VCaP (cell line): ENCODE measurements at regions not wholly inside any gene's neighbourhood (a gene's known extent, or its start where the extent isn't known, plus 50 kb on each side); places are given as distances from the start of the nearest gene placed in this dataset.

Experiments
- H3K27ac ChIP-seq: fragments of 450-650 bp; 2 replicates; pipeline ENCODE4 v1.5.1; 2017
- CTCF ChIP-seq: fragments of 450-650 bp; conservative IDR thresholded peaks from 2 replicates; pipeline ENCODE4 v1.5.1; 2017; ENCODE audit warnings: mild to moderate bottlenecking, moderate library complexity

- H3K27ac ChIP-seq: no peak overlapping the region
- no peak for TF ChIP-seq CTCF
These were observed 90.7 kb upstream of the IL12B start for GRCh38 chr5:159420940-159421339.

GRCh38 chr5:159422361-159422760 lies 92.1 kb upstream of the IL12B start:
- TF ChIP-seq CTCF: no peak

GRCh38 chr5:159422910-159423309 lies 92.6 kb upstream of the IL12B start:
- no peak overlapping the region for H3K27ac ChIP-seq
- no peak for TF ChIP-seq CTCF

More at GRCh38 chr5:159422361-159422760, 92.1 kb upstream of the IL12B start:
- H3K27ac ChIP-seq: no peak overlapping the region

- H3K27ac ChIP-seq: no peak overlapping the region
- TF ChIP-seq CTCF: no peak
These were observed 93.8 kb upstream of the IL12B start for GRCh38 chr5:159424123-159424522.

- H3K27ac ChIP-seq: no peak overlapping the region
- TF ChIP-seq CTCF: no peak
These were observed 96.4 kb upstream of the IL12B start for GRCh38 chr5:159426694-159427093.

GRCh38 chr5:159427180-159428012 lies 97.1 kb upstream of the IL12B start:
- TF ChIP-seq CTCF: no peak
- H3K27ac ChIP-seq: no peak overlapping the region

GRCh38 chr5:159430361-159431012 lies 100.2 kb upstream of the IL12B start:
- H3K27ac ChIP-seq: no peak overlapping the region
- no peak for TF ChIP-seq CTCF
